ENCODE measurements at regions not wholly inside any gene's neighbourhood (a gene's known extent, or its start where the extent isn't known, plus 50 kb on each side); places are given as distances from the start of the nearest gene placed in this dataset.

GRCh38 chr11:13062115-13062514, 53.0 kb downstream of the RASSF10 start:
- Histone ChIP-seq H3K4me1 (ENCODE audit: control insufficient read depth, insufficient read depth, low read length) (no peaks in the 10 kb centered on the region), H3K36me3 (ENCODE audit: insufficient read depth, low read length) (no peaks in the 10 kb centered on the region), H3K4me3 (ENCODE audit: low read length) (no peak overlapping the region), H3K4me2 (ENCODE audit: low read length) (no peak overlapping the region), H3K9me3 (replicated peaks; ENCODE audit: low read length) (no peaks in the 10 kb centered on the region), H3K27me3 (ENCODE audit: control insufficient read depth, insufficient read depth, low read length) (peaks cover 46% of the 10 kb centered on the region), H3K9ac (ENCODE audit: low read depth, low read length) (no peak overlapping the region)

GRCh38 chr11:13064593-13064992, 55.5 kb downstream of the RASSF10 start:
- Histone ChIP-seq H3K4me1 (ENCODE audit: control insufficient read depth, insufficient read depth, low read length) (no peaks in the 10 kb centered on the region), H3K9ac (ENCODE audit: low read depth, low read length) (no peak overlapping the region), H3K4me2 (ENCODE audit: low read length) (no peak overlapping the region), H3K4me3 (ENCODE audit: low read length) (no peak overlapping the region), H3K9me3 (replicated peaks; ENCODE audit: low read length) (no peaks in the 10 kb centered on the region), H3K36me3 (ENCODE audit: insufficient read depth, low read length) (no peaks in the 10 kb centered on the region), H3K27me3 (ENCODE audit: control insufficient read depth, insufficient read depth, low read length) (peaks cover 71% of the 10 kb centered on the region)

- no peaks in the 10 kb centered on the region for H3K9me3 ChIP-seq (replicated peaks; ENCODE audit: low read length)
- no peak overlapping the region for H3K9ac ChIP-seq (ENCODE audit: low read depth, low read length)
- H3K4me3 ChIP-seq (ENCODE audit: low read length), result no peak overlapping the region
- H3K27me3 ChIP-seq (ENCODE audit: control insufficient read depth, insufficient read depth, low read length), result peaks cover 76% of the 10 kb centered on the region
- no peaks in the 10 kb centered on the region for H3K4me1 ChIP-seq (ENCODE audit: control insufficient read depth, insufficient read depth, low read length)
- no peak overlapping the region for H3K4me2 ChIP-seq (ENCODE audit: low read length)
- H3K36me3 ChIP-seq (ENCODE audit: insufficient read depth, low read length), result no peaks in the 10 kb centered on the region
Observed at GRCh38 chr11:13065200-13065787, 56.2 kb downstream of the RASSF10 start.

GRCh38 chr11:13068211-13068610, 59.1 kb downstream of the RASSF10 start:
- Histone ChIP-seq H3K4me2 (ENCODE audit: low read length) (no peak overlapping the region), H3K27me3 (ENCODE audit: control insufficient read depth, insufficient read depth, low read length) (peaks cover 79% of the 10 kb centered on the region), H3K4me3 (ENCODE audit: low read length) (no peak overlapping the region), H3K9me3 (replicated peaks; ENCODE audit: low read length) (no peaks in the 10 kb centered on the region), H3K4me1 (ENCODE audit: control insufficient read depth, insufficient read depth, low read length) (no peaks in the 10 kb centered on the region), H3K9ac (ENCODE audit: low read depth, low read length) (no peak overlapping the region), H3K36me3 (ENCODE audit: insufficient read depth, low read length) (no peaks in the 10 kb centered on the region)

GRCh38 chr11:13073119-13073981, 64.2 kb downstream of the RASSF10 start:
- peaks cover 80% of the 10 kb centered on the region for H3K27me3 ChIP-seq (ENCODE audit: control insufficient read depth, insufficient read depth, low read length)
- no peaks in the 10 kb centered on the region for H3K36me3 ChIP-seq (ENCODE audit: insufficient read depth, low read length)
- no peak overlapping the region for H3K9ac ChIP-seq (ENCODE audit: low read depth, low read length)
- H3K9me3 ChIP-seq (replicated peaks; ENCODE audit: low read length), result no peaks in the 10 kb centered on the region
- no peak overlapping the region for H3K4me3 ChIP-seq (ENCODE audit: low read length)
- H3K4me1 ChIP-seq (ENCODE audit: control insufficient read depth, insufficient read depth, low read length), result no peaks in the 10 kb centered on the region
- no peak overlapping the region for H3K4me2 ChIP-seq (ENCODE audit: low read length)

- Histone ChIP-seq H3K9me3 (replicated peaks; ENCODE audit: low read length) (no peaks in the 10 kb centered on the region), H3K27me3 (ENCODE audit: control insufficient read depth, insufficient read depth, low read length) (peaks cover 80% of the 10 kb centered on the region), H3K4me3 (ENCODE audit: low read length) (no peak overlapping the region), H3K36me3 (ENCODE audit: insufficient read depth, low read length) (no peaks in the 10 kb centered on the region), H3K4me1 (ENCODE audit: control insufficient read depth, insufficient read depth, low read length) (no peaks in the 10 kb centered on the region), H3K4me2 (ENCODE audit: low read length) (no peak overlapping the region), H3K9ac (ENCODE audit: low read depth, low read length) (no peak overlapping the region)
Observed at GRCh38 chr11:13074714-13075464, 65.8 kb downstream of the RASSF10 start.

DNA sequence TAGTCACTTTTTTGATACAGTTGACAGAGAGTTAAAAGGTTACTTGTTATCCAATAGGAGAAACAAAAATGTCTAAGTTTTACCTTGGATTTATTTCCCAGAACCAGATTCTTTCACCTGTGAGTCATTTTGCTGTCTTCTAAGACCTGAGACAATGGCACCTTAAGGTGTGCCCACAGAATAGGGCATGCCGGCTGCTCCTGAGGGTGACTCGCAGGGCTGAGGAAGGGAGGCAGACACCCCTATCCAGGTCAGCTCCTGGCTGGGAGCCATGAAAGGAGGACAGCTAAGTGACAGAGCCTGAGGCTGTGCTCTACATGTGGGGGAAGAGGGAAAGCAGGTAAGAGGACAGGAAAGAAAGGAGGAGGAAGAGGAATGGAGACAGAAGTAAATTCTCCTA, 67.8 kb downstream of the RASSF10 start:
- Histone ChIP-seq H3K4me3 (ENCODE audit: low read length) (no peak overlapping the region), H3K4me2 (ENCODE audit: low read length) (no peak overlapping the region), H3K9me3 (replicated peaks; ENCODE audit: low read length) (no peaks in the 10 kb centered on the region), H3K36me3 (ENCODE audit: insufficient read depth, low read length) (no peaks in the 10 kb centered on the region), H3K9ac (ENCODE audit: low read depth, low read length) (no peak overlapping the region), H3K4me1 (ENCODE audit: control insufficient read depth, insufficient read depth, low read length) (no peaks in the 10 kb centered on the region), H3K27me3 (ENCODE audit: control insufficient read depth, insufficient read depth, low read length) (peaks cover 88% of the 10 kb centered on the region)

GRCh38 chr11:13080861-13081260, 71.7 kb downstream of the RASSF10 start:
- Histone ChIP-seq H3K36me3 (ENCODE audit: insufficient read depth, low read length) (no peaks in the 10 kb centered on the region), H3K4me3 (ENCODE audit: low read length) (no peak overlapping the region), H3K4me1 (ENCODE audit: control insufficient read depth, insufficient read depth, low read length) (no peaks in the 10 kb centered on the region), H3K9ac (ENCODE audit: low read depth, low read length) (no peak overlapping the region), H3K27me3 (ENCODE audit: control insufficient read depth, insufficient read depth, low read length) (peaks cover 91% of the 10 kb centered on the region), H3K9me3 (replicated peaks; ENCODE audit: low read length) (no peaks in the 10 kb centered on the region), H3K4me2 (ENCODE audit: low read length) (no peak overlapping the region)

GRCh38 chr11:13082588-13082987, 73.5 kb downstream of the RASSF10 start:
- Histone ChIP-seq H3K36me3 (ENCODE audit: insufficient read depth, low read length) (no peaks in the 10 kb centered on the region), H3K9me3 (replicated peaks; ENCODE audit: low read length) (no peaks in the 10 kb centered on the region), H3K9ac (ENCODE audit: low read depth, low read length) (no peak overlapping the region), H3K27me3 (ENCODE audit: control insufficient read depth, insufficient read depth, low read length) (peaks cover 75% of the 10 kb centered on the region), H3K4me2 (ENCODE audit: low read length) (no peak overlapping the region), H3K4me1 (ENCODE audit: control insufficient read depth, insufficient read depth, low read length) (no peaks in the 10 kb centered on the region), H3K4me3 (ENCODE audit: low read length) (no peak overlapping the region)

DNA sequence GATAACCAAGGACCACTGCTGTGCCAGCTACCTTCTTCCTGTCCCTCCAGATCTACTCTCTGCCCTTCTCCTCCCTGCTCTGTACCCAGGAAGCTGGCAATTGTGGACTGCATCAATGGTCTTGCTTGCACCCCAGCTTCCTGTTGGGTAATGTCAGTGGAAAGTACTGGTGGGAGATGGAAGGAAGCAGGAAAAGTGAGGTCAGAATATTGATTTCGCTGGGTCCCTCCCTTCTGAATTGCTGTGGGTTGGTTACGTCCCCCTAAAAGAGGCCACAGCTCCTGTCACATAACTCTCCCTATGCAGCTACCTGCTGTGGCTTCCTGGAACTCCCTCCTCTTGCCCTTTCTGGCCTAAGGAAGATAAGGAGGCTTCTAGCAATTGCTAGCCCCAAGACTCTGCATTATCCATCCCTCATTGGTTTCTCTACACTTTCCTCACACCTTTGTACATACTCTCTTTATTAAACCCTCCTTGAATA, 81.2 kb downstream of the RASSF10 start:
- Histone ChIP-seq H3K27me3 (ENCODE audit: control insufficient read depth, insufficient read depth, low read length) (peaks cover 31% of the 10 kb centered on the region), H3K36me3 (ENCODE audit: insufficient read depth, low read length) (no peaks in the 10 kb centered on the region), H3K9me3 (replicated peaks; ENCODE audit: low read length) (no peaks in the 10 kb centered on the region), H3K4me1 (ENCODE audit: control insufficient read depth, insufficient read depth, low read length) (no peaks in the 10 kb centered on the region), H3K4me3 (ENCODE audit: low read length) (no peak overlapping the region), H3K4me2 (ENCODE audit: low read length) (no peak overlapping the region), H3K9ac (ENCODE audit: low read depth, low read length) (no peak overlapping the region)

GRCh38 chr11:13091373-13091772, 82.3 kb downstream of the RASSF10 start:
- no peak overlapping the region for H3K4me3 ChIP-seq (ENCODE audit: low read length)
- no peak overlapping the region for H3K9ac ChIP-seq (ENCODE audit: low read depth, low read length)

More at GRCh38 chr11:13091373-13091772, 82.3 kb downstream of the RASSF10 start:
- no peak overlapping the region for H3K4me2 ChIP-seq (ENCODE audit: low read length)
- no peaks in the 10 kb centered on the region for H3K36me3 ChIP-seq (ENCODE audit: insufficient read depth, low read length)
- peaks cover 37% of the 10 kb centered on the region for H3K27me3 ChIP-seq (ENCODE audit: control insufficient read depth, insufficient read depth, low read length)
- no peaks in the 10 kb centered on the region for H3K4me1 ChIP-seq (ENCODE audit: control insufficient read depth, insufficient read depth, low read length)
- no peaks in the 10 kb centered on the region for H3K9me3 ChIP-seq (replicated peaks; ENCODE audit: low read length)

All from skeletal muscle satellite cell (primary cell).